ENCODE measurements at regions not wholly inside any gene's neighbourhood (a gene's known extent, or its start where the extent isn't known, plus 50 kb on each side); places are given as distances from the start of the nearest gene placed in this dataset.

- DNase-seq = peak; percentile 24
These were observed 52.1 kb upstream of the EIF3M start for GRCh38 chr11:32531528-32531927.

- no peak for DNase-seq
These were observed 53.5 kb upstream of the EIF3M start for GRCh38 chr11:32529994-32530588.

- DNase-seq = no peak
These were observed 56.1 kb upstream of the EIF3M start for GRCh38 chr11:32527261-32528175.

GRCh38 chr11:32526760-32527159 is 56.9 kb upstream of the EIF3M start:
- no peak for DNase-seq

- peak; percentile 40 for DNase-seq
These were observed 71.7 kb upstream of the EIF3M start for GRCh38 chr11:32511926-32512325.

GRCh38 chr11:32510039-32510438 is 73.6 kb upstream of the EIF3M start:
- no peak for DNase-seq

GRCh38 chr11:32508780-32509179 is 73.4 kb upstream of the WT1 start:
- DNase-seq = no peak

- DNase-seq = no peak
These were observed 64.7 kb upstream of the WT1 start for GRCh38 chr11:32500001-32500400.

- DNase-seq = no peak
These were observed 62.6 kb upstream of the WT1 start for GRCh38 chr11:32497951-32498350.

GRCh38 chr11:32494629-32495028 is 59.3 kb upstream of the WT1 start:
- peak; percentile 11 for DNase-seq

GRCh38 chr11:32489464-32489863 is 54.1 kb upstream of the WT1 start:
- DNase-seq = no peak

- peak; percentile 32 for DNase-seq
These were observed 51.9 kb upstream of the WT1 start for GRCh38 chr11:32487270-32487669.

GRCh38 chr11:32485733-32486132 is 50.4 kb upstream of the WT1 start:
- no peak for DNase-seq
